SK-N-SH (cell line): ENCODE measurements at regions not wholly inside any gene's neighbourhood (a gene's known extent, or its start where the extent isn't known, plus 50 kb on each side); places are given as distances from the start of the nearest gene placed in this dataset.

Experiments
- CTCF ChIP-seq: fragments of 200-600 bp; sonication (generic); IDR thresholded peaks from 2 replicates; pipeline ENCODE4 v1.6.1; 2017; ENCODE audit warnings: antibody characterized with exemption, mild to moderate bottlenecking, moderate library complexity
- EP300 ChIP-seq, 2 experiments: IDR thresholded peaks; 2 replicates each; pipeline versions ENCODE4 v1.4.0 to v1.6.1; 2012; ENCODE audit warnings: borderline replicate concordance in 1 of 2, low read depth in 1 of 2, low read length in 1 of 2
- FOXJ3 ChIP-seq: sonication (generic); formaldehyde crosslinking; IDR thresholded peaks from 2 replicates; pipeline ENCODE4 v1.5.1; 2020; ENCODE audit warnings: mild to moderate bottlenecking, missing genetic modification reagents
- GABPA ChIP-seq: IDR thresholded peaks from 2 replicates; pipeline ENCODE4 v1.4.0; 2012; ENCODE audit warnings: low read depth, mild to moderate bottlenecking
- MAX ChIP-seq: IDR thresholded peaks from 2 replicates; pipeline ENCODE4 v1.4.0; 2012; ENCODE audit warnings: low read depth
- MXI1 ChIP-seq: IDR thresholded peaks from 2 replicates; pipeline ENCODE4 v1.6.1; 2012; ENCODE audit warnings: mild to moderate bottlenecking, low read depth, low read length, improper control_type of control experiment
- POLR2AphosphoS5 ChIP-seq: IDR thresholded peaks from 2 replicates; pipeline ENCODE4 v1.6.1; 2012; ENCODE audit warnings: low read depth, low read length
- TAF1 ChIP-seq: IDR thresholded peaks from 2 replicates; pipeline ENCODE4 v1.6.1; 2012; ENCODE audit warnings: low read depth, mild to moderate bottlenecking, low read length, moderate library complexity, borderline replicate concordance

DNA sequence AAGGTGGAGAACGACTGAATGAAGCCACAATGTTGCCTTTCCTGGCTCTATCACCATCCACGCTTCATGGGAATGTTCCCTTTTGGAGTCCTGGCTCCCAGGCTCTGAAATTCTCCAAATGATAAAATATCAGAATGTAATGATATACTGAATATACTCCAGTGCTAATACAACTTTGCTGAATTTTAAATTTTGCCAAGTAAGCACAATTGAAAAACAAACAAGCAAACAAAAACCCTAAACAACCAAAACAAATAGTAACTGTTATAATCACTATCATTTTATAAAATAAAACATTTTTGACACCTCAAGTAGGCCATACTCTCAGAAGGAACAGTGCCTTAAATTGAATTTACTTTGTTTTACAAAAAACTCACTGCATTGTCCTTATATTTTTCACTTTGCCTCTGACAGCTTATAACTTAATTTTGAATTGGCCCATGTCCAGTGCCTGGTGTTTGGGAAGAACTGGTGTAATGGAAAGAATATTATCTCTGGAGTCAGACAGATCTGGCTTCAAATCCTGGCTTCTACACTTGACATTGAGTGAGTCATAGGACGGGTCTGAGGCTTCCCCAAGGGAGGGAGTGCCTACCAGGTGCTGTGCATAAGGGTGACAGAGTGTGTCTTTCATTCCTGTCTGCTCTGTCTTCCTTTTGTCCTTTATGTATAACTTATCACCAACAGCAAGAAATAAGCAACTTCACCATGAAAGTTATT, 698.3 kb downstream of the EPM2A start:
- TF ChIP-seq MXI1 (no peak), GABPA (no peak), MAX (no peak), POLR2AphosphoS5 (no peak), FOXJ3 (no peak), CTCF (no peak), EP300 (IDR thresholded peaks at IDR 0.05; ENCODE audit: borderline replicate concordance in 1 of 2, low read depth in 1 of 2, low read length in 1 of 2) (peak in 1 of 2 experiments; percentile 41; a peak in 2 of 4 replicates), TAF1 (no peak)
